Stromal cell of bone marrow (primary cell): ENCODE measurements at regions not wholly inside any gene's neighbourhood (a gene's known extent, or its start where the extent isn't known, plus 50 kb on each side); places are given as distances from the start of the nearest gene placed in this dataset.

ENCODE experiments used
- DNase-seq: peaks from one replicate; pipeline ENCODE4 v3.0.0-alpha.2; 2012; ENCODE audit warnings: low read depth

- DNase-seq = no peak
These were observed 1125.7 kb downstream of the NLGN4Y start for GRCh38 chrY:15650056-15650455.

GRCh38 chrY:15688531-15688930 lies 1164.2 kb downstream of the NLGN4Y start:
- DNase-seq = no peak

- no peak for DNase-seq
These were observed 1165.7 kb downstream of the NLGN4Y start for GRCh38 chrY:15689994-15690393.

GRCh38 chrY:15702131-15702530 lies 1177.8 kb downstream of the NLGN4Y start:
- DNase-seq = no peak

GRCh38 chrY:15704906-15705305 lies 1180.6 kb downstream of the NLGN4Y start:
- no peak for DNase-seq

- no peak for DNase-seq
These were observed 1225.5 kb downstream of the NLGN4Y start for GRCh38 chrY:15749533-15750433.

- no peak for DNase-seq
These were observed 1226.7 kb downstream of the NLGN4Y start for GRCh38 chrY:15751001-15751400.

GRCh38 chrY:15756266-15756665 lies 1231.9 kb downstream of the NLGN4Y start:
- no peak for DNase-seq

GRCh38 chrY:15773579-15773978 lies 1249.2 kb downstream of the NLGN4Y start:
- no peak for DNase-seq

- DNase-seq = no peak
These were observed 1251.6 kb downstream of the NLGN4Y start for GRCh38 chrY:15775880-15776279.

GRCh38 chrY:15779891-15780290 lies 1255.6 kb downstream of the NLGN4Y start:
- DNase-seq = no peak

- DNase-seq = no peak
These were observed 1275.7 kb downstream of the NLGN4Y start for GRCh38 chrY:15800021-15800420.

GRCh38 chrY:15805985-15806384 lies 1281.7 kb downstream of the NLGN4Y start:
- DNase-seq = no peak

- no peak for DNase-seq
These were observed 1289.9 kb downstream of the NLGN4Y start for GRCh38 chrY:15814241-15814640.
